WTC11 (cell line): ENCODE measurements at regions not wholly inside any gene's neighbourhood (a gene's known extent, or its start where the extent isn't known, plus 50 kb on each side); places are given as distances from the start of the nearest gene placed in this dataset.

ENCODE experiments used
- AFF4 ChIP-seq: sonication (generic); formaldehyde crosslinking; IDR thresholded peaks from 2 replicates; pipeline ENCODE4 v1.8.1; 2023; ENCODE audit warnings: mild to moderate bottlenecking, missing genetic modification reagents, borderline replicate concordance
- ATF2 ChIP-seq: sonication (generic); formaldehyde crosslinking; IDR thresholded peaks from 2 replicates; pipeline ENCODE4 v1.8.1; 2022; ENCODE audit warnings: low read depth, missing genetic modification reagents, borderline replicate concordance
- ATF3 ChIP-seq: sonication (generic); formaldehyde crosslinking; conservative IDR thresholded peaks from 2 replicates; pipeline ENCODE4 v1.8.1; 2022; ENCODE audit warnings: mild to moderate bottlenecking, missing genetic modification reagents
- ATF6 ChIP-seq: sonication (generic); formaldehyde crosslinking; IDR thresholded peaks from 2 replicates; pipeline ENCODE4 v1.8.1; 2023; ENCODE audit warnings: mild to moderate bottlenecking, missing genetic modification reagents
- CREM ChIP-seq: sonication (generic); formaldehyde crosslinking; IDR thresholded peaks from 2 replicates; pipeline ENCODE4 v1.8.1; 2022; ENCODE audit warnings: mild to moderate bottlenecking, missing genetic modification reagents, moderate library complexity
- E2F4 ChIP-seq: sonication (generic); formaldehyde crosslinking; IDR thresholded peaks from 2 replicates; pipeline ENCODE4 v1.8.1; 2022; ENCODE audit warnings: low read depth, mild to moderate bottlenecking, moderate library complexity, missing genetic modification reagents, borderline replicate concordance
- ELF4 ChIP-seq: sonication (generic); formaldehyde crosslinking; IDR thresholded peaks from 2 replicates; pipeline ENCODE4 v1.8.1; 2022; ENCODE audit warnings: low read depth, mild to moderate bottlenecking, moderate library complexity, missing genetic modification reagents
- NR3C1 ChIP-seq: sonication (generic); formaldehyde crosslinking; conservative IDR thresholded peaks from 2 replicates; pipeline ENCODE4 v1.8.1; 2023; ENCODE audit warnings: low read depth, mild to moderate bottlenecking, missing genetic modification reagents
- TCF7 ChIP-seq: sonication (generic); formaldehyde crosslinking; IDR thresholded peaks from 2 replicates; pipeline ENCODE4 v1.8.0; 2022; ENCODE audit warnings: mild to moderate bottlenecking, low read depth, missing genetic modification reagents, moderate library complexity
- TEAD4 ChIP-seq: sonication (generic); formaldehyde crosslinking; IDR thresholded peaks from 2 replicates; pipeline ENCODE4 v1.8.0; 2022; ENCODE audit warnings: mild to moderate bottlenecking, missing genetic modification reagents
- TF ChIP-seq, protein P1 (sequence below): sonication (generic); formaldehyde crosslinking; conservative IDR thresholded peaks from 2 replicates; pipeline ENCODE4 v1.8.1; 2023; ENCODE audit warnings: mild to moderate bottlenecking, low read depth, missing genetic modification reagents, moderate library complexity
- TF ChIP-seq, protein P2 (sequence below): fragments of 200-600 bp; IDR thresholded peaks from 2 replicates; pipeline ENCODE4 v1.8.0; 2022; ENCODE audit warnings: antibody characterized with exemption

DNA sequence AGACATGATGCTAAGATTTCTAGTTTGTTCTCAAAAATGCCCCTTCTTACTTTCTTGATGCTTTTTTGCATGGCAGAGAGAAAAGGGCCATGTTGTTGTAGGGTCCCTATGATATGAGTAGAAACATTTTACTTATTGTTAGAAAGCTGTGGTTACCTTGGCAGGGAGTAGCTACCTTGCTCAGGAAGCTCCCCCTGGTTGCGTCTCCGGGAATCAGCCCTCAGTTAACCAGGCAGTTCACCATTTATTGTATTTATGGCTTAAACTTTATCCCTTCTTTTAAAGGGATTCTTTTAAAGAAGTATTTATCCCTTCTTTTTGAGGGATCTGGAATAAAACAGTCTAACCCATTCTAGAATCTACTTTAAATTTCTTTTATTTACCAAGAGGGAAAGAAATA is 113.9 kb upstream of the PROKR2 start:
- TF ChIP-seq, protein P1, sequence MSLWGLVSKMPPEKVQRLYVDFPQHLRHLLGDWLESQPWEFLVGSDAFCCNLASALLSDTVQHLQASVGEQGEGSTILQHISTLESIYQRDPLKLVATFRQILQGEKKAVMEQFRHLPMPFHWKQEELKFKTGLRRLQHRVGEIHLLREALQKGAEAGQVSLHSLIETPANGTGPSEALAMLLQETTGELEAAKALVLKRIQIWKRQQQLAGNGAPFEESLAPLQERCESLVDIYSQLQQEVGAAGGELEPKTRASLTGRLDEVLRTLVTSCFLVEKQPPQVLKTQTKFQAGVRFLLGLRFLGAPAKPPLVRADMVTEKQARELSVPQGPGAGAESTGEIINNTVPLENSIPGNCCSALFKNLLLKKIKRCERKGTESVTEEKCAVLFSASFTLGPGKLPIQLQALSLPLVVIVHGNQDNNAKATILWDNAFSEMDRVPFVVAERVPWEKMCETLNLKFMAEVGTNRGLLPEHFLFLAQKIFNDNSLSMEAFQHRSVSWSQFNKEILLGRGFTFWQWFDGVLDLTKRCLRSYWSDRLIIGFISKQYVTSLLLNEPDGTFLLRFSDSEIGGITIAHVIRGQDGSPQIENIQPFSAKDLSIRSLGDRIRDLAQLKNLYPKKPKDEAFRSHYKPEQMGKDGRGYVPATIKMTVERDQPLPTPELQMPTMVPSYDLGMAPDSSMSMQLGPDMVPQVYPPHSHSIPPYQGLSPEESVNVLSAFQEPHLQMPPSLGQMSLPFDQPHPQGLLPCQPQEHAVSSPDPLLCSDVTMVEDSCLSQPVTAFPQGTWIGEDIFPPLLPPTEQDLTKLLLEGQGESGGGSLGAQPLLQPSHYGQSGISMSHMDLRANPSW = no peak
- TF ChIP-seq TCF7 (CRISPR knock-in tag) = no peak
- TF ChIP-seq, protein P2, sequence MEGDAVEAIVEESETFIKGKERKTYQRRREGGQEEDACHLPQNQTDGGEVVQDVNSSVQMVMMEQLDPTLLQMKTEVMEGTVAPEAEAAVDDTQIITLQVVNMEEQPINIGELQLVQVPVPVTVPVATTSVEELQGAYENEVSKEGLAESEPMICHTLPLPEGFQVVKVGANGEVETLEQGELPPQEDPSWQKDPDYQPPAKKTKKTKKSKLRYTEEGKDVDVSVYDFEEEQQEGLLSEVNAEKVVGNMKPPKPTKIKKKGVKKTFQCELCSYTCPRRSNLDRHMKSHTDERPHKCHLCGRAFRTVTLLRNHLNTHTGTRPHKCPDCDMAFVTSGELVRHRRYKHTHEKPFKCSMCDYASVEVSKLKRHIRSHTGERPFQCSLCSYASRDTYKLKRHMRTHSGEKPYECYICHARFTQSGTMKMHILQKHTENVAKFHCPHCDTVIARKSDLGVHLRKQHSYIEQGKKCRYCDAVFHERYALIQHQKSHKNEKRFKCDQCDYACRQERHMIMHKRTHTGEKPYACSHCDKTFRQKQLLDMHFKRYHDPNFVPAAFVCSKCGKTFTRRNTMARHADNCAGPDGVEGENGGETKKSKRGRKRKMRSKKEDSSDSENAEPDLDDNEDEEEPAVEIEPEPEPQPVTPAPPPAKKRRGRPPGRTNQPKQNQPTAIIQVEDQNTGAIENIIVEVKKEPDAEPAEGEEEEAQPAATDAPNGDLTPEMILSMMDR = no peak
- TF ChIP-seq E2F4 (CRISPR knock-in tag) = no peak
- TF ChIP-seq TEAD4 (CRISPR knock-in tag) = no peak
- no peak for TF ChIP-seq CREM (CRISPR knock-in tag)
- TF ChIP-seq ELF4 = no peak
- TF ChIP-seq ATF3 (CRISPR knock-in tag) = no peak
- no peak for TF ChIP-seq NR3C1 (CRISPR knock-in tag)
- no peak for TF ChIP-seq ATF2 (CRISPR knock-in tag)
- TF ChIP-seq ATF6 (CRISPR knock-in tag) = no peak
- TF ChIP-seq AFF4 (CRISPR knock-in tag) = no peak
